PC-3 (cell line): ENCODE measurements at regions not wholly inside any gene's neighbourhood (a gene's known extent, or its start where the extent isn't known, plus 50 kb on each side); places are given as distances from the start of the nearest gene placed in this dataset.

Experiments used
- ATAC-seq: fragments of 200-7000 bp; cut with Tn5 transposase; 2 replicates; pipeline ENCODE4 v1.9.1; 2020; ENCODE audit warnings: mild to moderate bottlenecking, moderate library complexity
- BruUV-seq: library from RNA; stranded (reverse); fragments of 400-500 nt; replicated peaks from 2 replicates; lab custom pipeline; 2021; lab: Mats Ljungman, UMichigan
- CTCF ChIA-PET: fragments of 300-600 bp; sonication (Branson Sonifier 250); formaldehyde crosslinking; loops from one replicate; lab custom pipeline; 2022; ENCODE audit warnings: antibody characterized with exemption; lab: Charles Lee
- POLR2A ChIA-PET: fragments of 300-600 bp; sonication (Branson Sonifier 250); formaldehyde crosslinking; loops from one replicate; lab custom pipeline; 2022; ENCODE audit warnings: antibody characterized with exemption; ENCODE audit not compliant: unreplicated experiment; lab: Charles Lee
- DNase-seq: peaks from one replicate; pipeline ENCODE4 v3.0.0-alpha.2; 2015
- H2AFZ ChIP-seq: fragments of 300-600 bp; sonication (generic); 2 replicates; pipeline ENCODE4 v1.6.0; 2016; ENCODE audit warnings: antibody characterized with exemption, low read length
- H3F3A ChIP-seq: fragments of 300-600 bp; sonication (generic); one replicate; pipeline ENCODE4 v1.6.0; 2017; ENCODE audit warnings: antibody characterized with exemption, low read length, control low read depth, mild to moderate bottlenecking; ENCODE audit not compliant: unreplicated experiment
- H3K27ac ChIP-seq: fragments of 300-600 bp; sonication (generic); 2 replicates; pipeline ENCODE4 v1.5.1; 2016; ENCODE audit warnings: mild to moderate bottlenecking, low read length
- H3K27me3 ChIP-seq: fragments of 300-600 bp; sonication (generic); 2 replicates; pipeline ENCODE4 v1.6.1; 2016; ENCODE audit warnings: low read length, mixed read lengths
- H3K36me3 ChIP-seq: fragments of 300-600 bp; sonication (generic); 2 replicates; pipeline ENCODE4 v1.6.1; 2016; ENCODE audit warnings: low read depth, mixed run types, low read length, mixed read lengths
- H3K4me1 ChIP-seq: fragments of 300-600 bp; sonication (generic); 2 replicates; pipeline ENCODE4 v1.5.1; 2016; ENCODE audit warnings: low read length; ENCODE audit not compliant: insufficient read depth
- H3K4me2 ChIP-seq: fragments of 300-600 bp; sonication (generic); 2 replicates; pipeline ENCODE4 v1.6.0; 2016; ENCODE audit warnings: low read length
- H3K4me3 ChIP-seq: fragments of 300-600 bp; sonication (generic); 2 replicates; pipeline ENCODE4 v1.5.1; 2016; ENCODE audit warnings: mild to moderate bottlenecking, low read length, mixed read lengths
- H3K79me2 ChIP-seq: fragments of 300-600 bp; sonication (generic); 2 replicates; pipeline ENCODE4 v1.6.1; 2017; ENCODE audit warnings: low read length, mixed read lengths
- H3K9ac ChIP-seq: fragments of 300-600 bp; sonication (generic); 2 replicates; pipeline ENCODE4 v1.6.0; 2016; ENCODE audit warnings: mild to moderate bottlenecking, low read length
- H3K9me2 ChIP-seq: fragments of 300-600 bp; sonication (generic); replicated peaks from 2 replicates; pipeline ENCODE4 v1.6.1; 2016; ENCODE audit warnings: mixed run types, low read length, mixed read lengths
- H3K9me3 ChIP-seq: fragments of 300-600 bp; sonication (generic); 2 replicates; pipeline ENCODE4 v1.6.1; 2016; ENCODE audit warnings: low read length, mixed read lengths
- H4K20me1 ChIP-seq: fragments of 300-600 bp; sonication (generic); 2 replicates; pipeline ENCODE4 v1.6.1; 2016; ENCODE audit warnings: low read length, mixed read lengths
- EZH2 ChIP-seq: fragments of 300-600 bp; sonication (generic); IDR thresholded peaks from one replicate; pipeline ENCODE4 v1.6.1; 2017; ENCODE audit warnings: antibody characterized with exemption, mild to moderate bottlenecking, low read length; ENCODE audit not compliant: unreplicated experiment
- EZH2phosphoT487 ChIP-seq: fragments of 300-600 bp; sonication (generic); IDR thresholded peaks from 2 replicates; pipeline ENCODE4 v1.6.1; 2018; ENCODE audit warnings: mild to moderate bottlenecking, antibody characterized with exemption, low read length, borderline replicate concordance
- intact Hi-C: fragments of 100-400 bp; cut with micrococcal nuclease; formaldehyde crosslinking; loops from 2 replicates; pipeline ENCODE4 v1.9.0; 2023
- TF ChIP-seq, protein P1 (sequence below): fragments of 300-600 bp; sonication (generic); conservative IDR thresholded peaks from 2 replicates; pipeline ENCODE4 v1.5.1; 2017; ENCODE audit warnings: antibody characterized with exemption, low read depth, mild to moderate bottlenecking, low read length

- ChIA-PET POLR2A (no interaction called here), CTCF (no interaction called here)
- Histone ChIP-seq H3K9ac (no peak overlapping the region), H3K4me3 (no peak overlapping the region), H3K9me2 (no peaks in the 10 kb centered on the region), H3K27me3 (0 out of 2 replicates have a peak, but pooled peaks cover 10% of the 10 kb centered on the region), H3K79me2 (no peaks in the 10 kb centered on the region), H3K36me3 (no peaks in the 10 kb centered on the region), H3K9me3 (no peaks in the 10 kb centered on the region), H3K4me2 (no peak overlapping the region), H3K27ac (no peak overlapping the region), H3K4me1 (no peaks in the 10 kb centered on the region; the same call in 1 of the 2 replicates), H2AFZ (no peak overlapping the region), H4K20me1 (no peaks in the 10 kb centered on the region), H3F3A (no peaks in the 10 kb centered on the region)
- BruUV-seq, result no TSS peak
- TF ChIP-seq EZH2 (no peak), EZH2phosphoT487 (no peak)
- TF ChIP-seq, protein P1, sequence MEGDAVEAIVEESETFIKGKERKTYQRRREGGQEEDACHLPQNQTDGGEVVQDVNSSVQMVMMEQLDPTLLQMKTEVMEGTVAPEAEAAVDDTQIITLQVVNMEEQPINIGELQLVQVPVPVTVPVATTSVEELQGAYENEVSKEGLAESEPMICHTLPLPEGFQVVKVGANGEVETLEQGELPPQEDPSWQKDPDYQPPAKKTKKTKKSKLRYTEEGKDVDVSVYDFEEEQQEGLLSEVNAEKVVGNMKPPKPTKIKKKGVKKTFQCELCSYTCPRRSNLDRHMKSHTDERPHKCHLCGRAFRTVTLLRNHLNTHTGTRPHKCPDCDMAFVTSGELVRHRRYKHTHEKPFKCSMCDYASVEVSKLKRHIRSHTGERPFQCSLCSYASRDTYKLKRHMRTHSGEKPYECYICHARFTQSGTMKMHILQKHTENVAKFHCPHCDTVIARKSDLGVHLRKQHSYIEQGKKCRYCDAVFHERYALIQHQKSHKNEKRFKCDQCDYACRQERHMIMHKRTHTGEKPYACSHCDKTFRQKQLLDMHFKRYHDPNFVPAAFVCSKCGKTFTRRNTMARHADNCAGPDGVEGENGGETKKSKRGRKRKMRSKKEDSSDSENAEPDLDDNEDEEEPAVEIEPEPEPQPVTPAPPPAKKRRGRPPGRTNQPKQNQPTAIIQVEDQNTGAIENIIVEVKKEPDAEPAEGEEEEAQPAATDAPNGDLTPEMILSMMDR, result no peak
- ATAC-seq (no peak), DNase-seq (no peak)
- intact Hi-C loops, result loop anchor here (10.0 kb wide), 1 partner anchor 92 kb away; no protein-coding TSS in a partner anchor
These were observed 114.7 kb downstream of the KCNF1 start for GRCh38 chr2:11026286-11026921.

- H3K4me1 ChIP-seq, result no peaks in the 10 kb centered on the region; the same call in 1 of the 2 replicates
- no peak overlapping the region for H3K4me3 ChIP-seq
- DNase-seq (no peak), ATAC-seq (no peak)
- BruUV-seq, result no TSS peak
- H3K36me3 ChIP-seq, result no peaks in the 10 kb centered on the region
- CTCF ChIA-PET, result no interaction called here
- no peak overlapping the region for H3K9ac ChIP-seq
- POLR2A ChIA-PET, result no interaction called here
- H3K79me2 ChIP-seq, result no peaks in the 10 kb centered on the region
- H3K4me2 ChIP-seq, result no peak overlapping the region
- H3F3A ChIP-seq, result no peaks in the 10 kb centered on the region
- no peak overlapping the region for H2AFZ ChIP-seq
- intact Hi-C loops, result loop anchor here (10.0 kb wide), 1 partner anchor 92 kb away; no protein-coding TSS in a partner anchor
- 0 out of 2 replicates have a peak, but pooled peaks cover 13% of the 10 kb centered on the region for H3K27me3 ChIP-seq
- no peaks in the 10 kb centered on the region for H4K20me1 ChIP-seq
- H3K9me3 ChIP-seq, result no peaks in the 10 kb centered on the region
- no peak overlapping the region for H3K27ac ChIP-seq
- TF ChIP-seq EZH2 (no peak), EZH2phosphoT487 (no peak)
- TF ChIP-seq, protein P1, result no peak
- H3K9me2 ChIP-seq, result no peaks in the 10 kb centered on the region
These were observed 115.5 kb downstream of the KCNF1 start for GRCh38 chr2:11027195-11027594.

DNA sequence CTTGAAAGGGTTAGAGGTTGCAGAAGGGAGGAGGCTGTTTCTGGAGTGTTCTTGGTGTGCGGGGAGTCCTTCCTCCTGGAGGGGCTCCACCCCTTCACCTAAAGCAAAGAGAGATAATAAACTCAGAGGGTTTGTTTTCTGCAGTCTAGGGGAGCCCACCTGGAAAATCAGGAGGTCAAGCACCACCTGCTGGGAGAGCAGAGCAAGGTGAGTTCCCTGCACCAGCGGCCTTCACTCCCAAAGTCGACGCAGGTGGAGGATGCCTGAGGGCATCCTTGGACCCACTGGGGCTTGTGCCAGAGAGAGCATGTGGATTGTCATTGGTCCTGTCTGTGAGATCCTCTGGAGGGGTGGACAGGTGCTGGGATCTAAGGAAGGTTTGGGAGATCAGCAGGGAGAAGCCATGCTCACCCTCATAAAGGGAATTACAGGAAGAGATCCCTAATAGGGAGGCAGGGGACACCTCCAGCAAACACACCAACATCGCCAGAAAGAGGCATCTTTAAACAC lies 116.7 kb downstream of the KCNF1 start:
- Histone ChIP-seq H2AFZ (no peak overlapping the region), H3K9me3 (no peaks in the 10 kb centered on the region), H3K27ac (no peak overlapping the region), H3K4me1 (no peaks in the 10 kb centered on the region), H3K36me3 (no peaks in the 10 kb centered on the region), H3K27me3 (peaks cover 24% of the 10 kb centered on the region; the same call in 1 of the 2 replicates), H4K20me1 (no peaks in the 10 kb centered on the region), H3K4me3 (no peak overlapping the region), H3K9me2 (no peaks in the 10 kb centered on the region), H3K79me2 (no peaks in the 10 kb centered on the region), H3K9ac (no peak overlapping the region), H3F3A (no peaks in the 10 kb centered on the region), H3K4me2 (no peak overlapping the region)
- DNase-seq (no peak), ATAC-seq (peak; percentile 42; the same call in 1 of the 2 replicates)
- intact Hi-C loops, result loop anchor here (2.0 to 10.0 kb wide), 2 partner anchors 94 to 194 kb away; no protein-coding TSS in a partner anchor
- POLR2A ChIA-PET, result no interaction called here
- CTCF ChIA-PET, result no interaction called here
- TF ChIP-seq EZH2phosphoT487 (no peak), EZH2 (no peak)
- TF ChIP-seq, protein P1, result peak; percentile 56
- BruUV-seq, result no TSS peak
